HL-60 (cell line): ENCODE measurements at regions not wholly inside any gene's neighbourhood (a gene's known extent, or its start where the extent isn't known, plus 50 kb on each side); places are given as distances from the start of the nearest gene placed in this dataset.

Source experiments
- GABPA ChIP-seq: IDR thresholded peaks from 2 replicates; pipeline ENCODE4 v1.6.1; 2012; ENCODE audit warnings: low read depth
- POLR2AphosphoS5 ChIP-seq: IDR thresholded peaks from 2 replicates; pipeline ENCODE4 v1.6.1; 2012; ENCODE audit warnings: low read depth
- TF ChIP-seq, protein P1 (sequence below): IDR thresholded peaks from one replicate; pipeline ENCODE4 v1.5.1; 2011; ENCODE audit warnings: low read length, control low read depth, inconsistent platforms; ENCODE audit not compliant: insufficient read depth

DNA sequence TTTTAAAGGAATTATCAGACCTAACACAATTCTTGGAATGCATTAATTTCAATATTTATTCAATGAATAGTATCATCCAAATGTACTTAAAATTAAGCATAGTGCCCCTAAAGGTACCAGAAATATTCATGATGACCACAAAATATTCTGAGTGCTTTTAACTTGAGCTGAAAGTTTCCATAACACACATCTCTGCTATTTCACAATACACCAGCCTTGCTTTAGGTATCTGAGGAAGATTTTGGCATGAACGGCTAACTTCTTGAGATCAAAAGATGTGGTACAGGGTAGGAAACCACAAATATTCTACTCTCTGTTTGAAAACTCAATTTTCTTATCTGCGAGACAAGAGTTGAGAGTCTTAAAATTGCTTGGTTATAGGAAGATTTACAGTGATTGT, 538.3 kb upstream of the PCDH7 start:
- TF ChIP-seq, protein P1, sequence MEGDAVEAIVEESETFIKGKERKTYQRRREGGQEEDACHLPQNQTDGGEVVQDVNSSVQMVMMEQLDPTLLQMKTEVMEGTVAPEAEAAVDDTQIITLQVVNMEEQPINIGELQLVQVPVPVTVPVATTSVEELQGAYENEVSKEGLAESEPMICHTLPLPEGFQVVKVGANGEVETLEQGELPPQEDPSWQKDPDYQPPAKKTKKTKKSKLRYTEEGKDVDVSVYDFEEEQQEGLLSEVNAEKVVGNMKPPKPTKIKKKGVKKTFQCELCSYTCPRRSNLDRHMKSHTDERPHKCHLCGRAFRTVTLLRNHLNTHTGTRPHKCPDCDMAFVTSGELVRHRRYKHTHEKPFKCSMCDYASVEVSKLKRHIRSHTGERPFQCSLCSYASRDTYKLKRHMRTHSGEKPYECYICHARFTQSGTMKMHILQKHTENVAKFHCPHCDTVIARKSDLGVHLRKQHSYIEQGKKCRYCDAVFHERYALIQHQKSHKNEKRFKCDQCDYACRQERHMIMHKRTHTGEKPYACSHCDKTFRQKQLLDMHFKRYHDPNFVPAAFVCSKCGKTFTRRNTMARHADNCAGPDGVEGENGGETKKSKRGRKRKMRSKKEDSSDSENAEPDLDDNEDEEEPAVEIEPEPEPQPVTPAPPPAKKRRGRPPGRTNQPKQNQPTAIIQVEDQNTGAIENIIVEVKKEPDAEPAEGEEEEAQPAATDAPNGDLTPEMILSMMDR = no peak
- TF ChIP-seq GABPA (no peak), POLR2AphosphoS5 (no peak)
